WTC11 (cell line): ENCODE measurements at regions not wholly inside any gene's neighbourhood (a gene's known extent, or its start where the extent isn't known, plus 50 kb on each side); places are given as distances from the start of the nearest gene placed in this dataset.

Experiments
- ATAC-seq: fragments of 200-7000 bp; cut with Tn5 transposase; 2 replicates; pipeline ENCODE4 v1.10.0; 2021; ENCODE audit warnings: mild to moderate bottlenecking, moderate library complexity
- CTCF ChIA-PET: fragments of 300-600 bp; sonication (Branson Sonifier 250); formaldehyde crosslinking; loops from one replicate; lab custom pipeline; 2021; ENCODE audit warnings: antibody characterized with exemption; lab: Charles Lee
- POLR2A ChIA-PET: fragments of 350-600 bp; sonication (Branson Sonifier 250); formaldehyde crosslinking; loops from one replicate; lab custom pipeline; 2021; ENCODE audit warnings: antibody characterized with exemption; lab: Charles Lee
- DNase-seq: peaks from one replicate; pipeline ENCODE4 v3.0.0; 2021; ENCODE audit warnings: low spot score
- H3K27ac Mint-ChIP-seq: 2 replicates; pipeline ENCODE4 v1.8.0; 2021; ENCODE audit warnings: mixed read lengths
- H3K27me3 Mint-ChIP-seq: 2 replicates; pipeline ENCODE4 v1.8.0; 2021; ENCODE audit warnings: low read depth, mild to moderate bottlenecking, moderate library complexity, mixed read lengths
- H3K36me3 Mint-ChIP-seq: 2 replicates; pipeline ENCODE4 v1.8.0; 2021; ENCODE audit warnings: mixed read lengths
- H3K4me1 Mint-ChIP-seq: 2 replicates; pipeline ENCODE4 v1.8.0; 2022; ENCODE audit warnings: mixed read lengths
- H3K4me3 Mint-ChIP-seq: 2 replicates; pipeline ENCODE4 v1.8.0; 2021; ENCODE audit warnings: mild to moderate bottlenecking, moderate library complexity, mixed read lengths
- H3K9me3 Mint-ChIP-seq: 2 replicates; pipeline ENCODE4 v1.8.0; 2021; ENCODE audit warnings: mixed read lengths
- ESRRA ChIP-seq: sonication (generic); formaldehyde crosslinking; IDR thresholded peaks from 2 replicates; pipeline ENCODE4 v1.8.1; 2022; ENCODE audit warnings: mild to moderate bottlenecking, missing genetic modification reagents, borderline replicate concordance
- FOXJ3 ChIP-seq: sonication (generic); formaldehyde crosslinking; IDR thresholded peaks from 2 replicates; pipeline ENCODE4 v1.9.0; 2021; ENCODE audit warnings: missing genetic modification reagents, mild to moderate bottlenecking, borderline replicate concordance
- GABPB1 ChIP-seq: sonication (generic); formaldehyde crosslinking; IDR thresholded peaks from 2 replicates; pipeline ENCODE4 v1.8.1; 2023; ENCODE audit warnings: mild to moderate bottlenecking, missing genetic modification reagents
- GTF2I ChIP-seq: fragments of 250-450 bp; sonication (Bioruptor Pico); conservative IDR thresholded peaks from 2 replicates; pipeline ENCODE4 v1.4.0; 2021; ENCODE audit warnings: mild to moderate bottlenecking
- JAZF1 ChIP-seq: fragments of 250-450 bp; sonication (Bioruptor Pico); IDR thresholded peaks from 2 replicates; pipeline ENCODE4 v1.9.0; 2021; ENCODE audit warnings: moderate library complexity, mild to moderate bottlenecking, inconsistent platforms
- MYBL2 ChIP-seq: sonication (generic); formaldehyde crosslinking; IDR thresholded peaks from 2 replicates; pipeline ENCODE4 v1.8.1; 2023; ENCODE audit warnings: mild to moderate bottlenecking, moderate library complexity, missing genetic modification reagents
- NFE2L1 ChIP-seq: sonication (generic); formaldehyde crosslinking; IDR thresholded peaks from 2 replicates; pipeline ENCODE4 v1.8.1; 2023; ENCODE audit warnings: missing genetic modification reagents
- NR3C1 ChIP-seq: sonication (generic); formaldehyde crosslinking; conservative IDR thresholded peaks from 2 replicates; pipeline ENCODE4 v1.8.1; 2023; ENCODE audit warnings: low read depth, mild to moderate bottlenecking, missing genetic modification reagents
- RELA ChIP-seq: sonication (generic); formaldehyde crosslinking; IDR thresholded peaks from 2 replicates; pipeline ENCODE4 v1.8.1; 2022; ENCODE audit warnings: missing genetic modification reagents, mild to moderate bottlenecking, borderline replicate concordance
- SMAD3 ChIP-seq: sonication (generic); formaldehyde crosslinking; IDR thresholded peaks from 2 replicates; pipeline ENCODE4 v1.8.0; 2022; ENCODE audit warnings: missing genetic modification reagents, mild to moderate bottlenecking, borderline replicate concordance
- SOX15 ChIP-seq: fragments of 250-450 bp; sonication (Bioruptor Pico); IDR thresholded peaks from 2 replicates; pipeline ENCODE4 v1.9.0; 2021; ENCODE audit warnings: mild to moderate bottlenecking
- TEAD4 ChIP-seq: sonication (generic); formaldehyde crosslinking; IDR thresholded peaks from 2 replicates; pipeline ENCODE4 v1.8.0; 2022; ENCODE audit warnings: mild to moderate bottlenecking, missing genetic modification reagents
- TP53 ChIP-seq: sonication (generic); formaldehyde crosslinking; IDR thresholded peaks from 2 replicates; pipeline ENCODE4 v1.8.1; 2023; ENCODE audit warnings: mild to moderate bottlenecking, missing genetic modification reagents
- ZNF263 ChIP-seq: sonication (generic); formaldehyde crosslinking; IDR thresholded peaks from 2 replicates; pipeline ENCODE4 v1.8.1; 2022; ENCODE audit warnings: low read depth, mild to moderate bottlenecking, moderate library complexity, missing genetic modification reagents
- ZNF396 ChIP-seq: fragments of 250-450 bp; sonication (Bioruptor Pico); IDR thresholded peaks from 2 replicates; pipeline ENCODE4 v1.8.0; 2021; ENCODE audit warnings: mild to moderate bottlenecking, moderate library complexity, borderline replicate concordance
- ZNF423 ChIP-seq: fragments of 250-450 bp; sonication (Bioruptor Pico); IDR thresholded peaks from 2 replicates; pipeline ENCODE4 v2.1.2; 2022; ENCODE audit warnings: mild to moderate bottlenecking, moderate library complexity
- ZNF671 ChIP-seq: fragments of 250-450 bp; sonication (Bioruptor Pico); IDR thresholded peaks from 2 replicates; pipeline ENCODE4 v1.8.0; 2021; ENCODE audit warnings: mild to moderate bottlenecking
- TF ChIP-seq, protein P1 (sequence below): sonication (generic); formaldehyde crosslinking; IDR thresholded peaks from 2 replicates; pipeline ENCODE4 v1.8.1; 2023; ENCODE audit warnings: mild to moderate bottlenecking, missing genetic modification reagents, borderline replicate concordance
- TF ChIP-seq, protein P2 (sequence below): sonication (generic); formaldehyde crosslinking; IDR thresholded peaks from 2 replicates; pipeline ENCODE4 v1.8.0; 2023; ENCODE audit warnings: mild to moderate bottlenecking, missing genetic modification reagents
- TF ChIP-seq, protein P3 (sequence below): fragments of 250-450 bp; sonication (Bioruptor Pico); IDR thresholded peaks from 2 replicates; pipeline ENCODE4 v1.9.0; 2021; ENCODE audit warnings: mild to moderate bottlenecking
- TF ChIP-seq, protein P4 (sequence below): fragments of 250-450 bp; sonication (Bioruptor Pico); IDR thresholded peaks from 2 replicates; pipeline ENCODE4 v1.9.0; 2021; ENCODE audit warnings: mild to moderate bottlenecking
- TF ChIP-seq, protein P5 (sequence below): sonication (generic); formaldehyde crosslinking; IDR thresholded peaks from 2 replicates; pipeline ENCODE4 v1.8.0; 2022; ENCODE audit warnings: mild to moderate bottlenecking, missing genetic modification reagents

DNA sequence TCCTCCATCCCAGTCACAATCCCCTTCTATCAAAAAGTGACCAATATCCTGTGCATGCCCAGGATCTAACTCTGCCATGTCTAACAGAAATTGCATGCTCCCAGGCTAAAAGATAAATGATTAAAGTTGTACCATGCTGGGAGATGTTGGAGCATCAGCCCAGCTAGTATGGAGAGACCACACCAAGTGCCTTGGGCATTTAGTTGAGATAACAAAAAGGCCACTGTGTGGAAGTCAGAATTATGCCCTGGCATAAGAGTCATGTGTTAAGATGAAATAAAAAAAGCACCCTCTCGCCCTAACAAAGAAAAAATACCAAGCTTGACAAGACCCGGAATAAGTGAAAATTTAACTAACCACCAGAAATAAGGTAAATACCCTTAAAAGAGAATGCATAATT lies 155.9 kb upstream of the CENPE start:
- TF ChIP-seq ZNF423: no peak
- TF ChIP-seq ZNF263 (CRISPR knock-in tag): no peak
- no peak for TF ChIP-seq ZNF671
- TF ChIP-seq SOX15: no peak
- no peak for TF ChIP-seq ESRRA (CRISPR knock-in tag)
- TF ChIP-seq JAZF1 (CRISPR knock-in tag): no peak
- TF ChIP-seq TP53 (CRISPR knock-in tag): no peak
- no peak for TF ChIP-seq MYBL2
- TF ChIP-seq NR3C1 (CRISPR knock-in tag): no peak
- TF ChIP-seq NFE2L1: no peak
- TF ChIP-seq, protein P1, sequence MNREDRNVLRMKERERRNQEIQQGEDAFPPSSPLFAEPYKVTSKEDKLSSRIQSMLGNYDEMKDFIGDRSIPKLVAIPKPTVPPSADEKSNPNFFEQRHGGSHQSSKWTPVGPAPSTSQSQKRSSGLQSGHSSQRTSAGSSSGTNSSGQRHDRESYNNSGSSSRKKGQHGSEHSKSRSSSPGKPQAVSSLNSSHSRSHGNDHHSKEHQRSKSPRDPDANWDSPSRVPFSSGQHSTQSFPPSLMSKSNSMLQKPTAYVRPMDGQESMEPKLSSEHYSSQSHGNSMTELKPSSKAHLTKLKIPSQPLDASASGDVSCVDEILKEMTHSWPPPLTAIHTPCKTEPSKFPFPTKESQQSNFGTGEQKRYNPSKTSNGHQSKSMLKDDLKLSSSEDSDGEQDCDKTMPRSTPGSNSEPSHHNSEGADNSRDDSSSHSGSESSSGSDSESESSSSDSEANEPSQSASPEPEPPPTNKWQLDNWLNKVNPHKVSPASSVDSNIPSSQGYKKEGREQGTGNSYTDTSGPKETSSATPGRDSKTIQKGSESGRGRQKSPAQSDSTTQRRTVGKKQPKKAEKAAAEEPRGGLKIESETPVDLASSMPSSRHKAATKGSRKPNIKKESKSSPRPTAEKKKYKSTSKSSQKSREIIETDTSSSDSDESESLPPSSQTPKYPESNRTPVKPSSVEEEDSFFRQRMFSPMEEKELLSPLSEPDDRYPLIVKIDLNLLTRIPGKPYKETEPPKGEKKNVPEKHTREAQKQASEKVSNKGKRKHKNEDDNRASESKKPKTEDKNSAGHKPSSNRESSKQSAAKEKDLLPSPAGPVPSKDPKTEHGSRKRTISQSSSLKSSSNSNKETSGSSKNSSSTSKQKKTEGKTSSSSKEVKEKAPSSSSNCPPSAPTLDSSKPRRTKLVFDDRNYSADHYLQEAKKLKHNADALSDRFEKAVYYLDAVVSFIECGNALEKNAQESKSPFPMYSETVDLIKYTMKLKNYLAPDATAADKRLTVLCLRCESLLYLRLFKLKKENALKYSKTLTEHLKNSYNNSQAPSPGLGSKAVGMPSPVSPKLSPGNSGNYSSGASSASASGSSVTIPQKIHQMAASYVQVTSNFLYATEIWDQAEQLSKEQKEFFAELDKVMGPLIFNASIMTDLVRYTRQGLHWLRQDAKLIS: no peak
- TF ChIP-seq, protein P2, sequence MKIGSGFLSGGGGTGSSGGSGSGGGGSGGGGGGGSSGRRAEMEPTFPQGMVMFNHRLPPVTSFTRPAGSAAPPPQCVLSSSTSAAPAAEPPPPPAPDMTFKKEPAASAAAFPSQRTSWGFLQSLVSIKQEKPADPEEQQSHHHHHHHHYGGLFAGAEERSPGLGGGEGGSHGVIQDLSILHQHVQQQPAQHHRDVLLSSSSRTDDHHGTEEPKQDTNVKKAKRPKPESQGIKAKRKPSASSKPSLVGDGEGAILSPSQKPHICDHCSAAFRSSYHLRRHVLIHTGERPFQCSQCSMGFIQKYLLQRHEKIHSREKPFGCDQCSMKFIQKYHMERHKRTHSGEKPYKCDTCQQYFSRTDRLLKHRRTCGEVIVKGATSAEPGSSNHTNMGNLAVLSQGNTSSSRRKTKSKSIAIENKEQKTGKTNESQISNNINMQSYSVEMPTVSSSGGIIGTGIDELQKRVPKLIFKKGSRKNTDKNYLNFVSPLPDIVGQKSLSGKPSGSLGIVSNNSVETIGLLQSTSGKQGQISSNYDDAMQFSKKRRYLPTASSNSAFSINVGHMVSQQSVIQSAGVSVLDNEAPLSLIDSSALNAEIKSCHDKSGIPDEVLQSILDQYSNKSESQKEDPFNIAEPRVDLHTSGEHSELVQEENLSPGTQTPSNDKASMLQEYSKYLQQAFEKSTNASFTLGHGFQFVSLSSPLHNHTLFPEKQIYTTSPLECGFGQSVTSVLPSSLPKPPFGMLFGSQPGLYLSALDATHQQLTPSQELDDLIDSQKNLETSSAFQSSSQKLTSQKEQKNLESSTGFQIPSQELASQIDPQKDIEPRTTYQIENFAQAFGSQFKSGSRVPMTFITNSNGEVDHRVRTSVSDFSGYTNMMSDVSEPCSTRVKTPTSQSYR (CRISPR knock-in tag): no peak
- TF ChIP-seq, protein P3, sequence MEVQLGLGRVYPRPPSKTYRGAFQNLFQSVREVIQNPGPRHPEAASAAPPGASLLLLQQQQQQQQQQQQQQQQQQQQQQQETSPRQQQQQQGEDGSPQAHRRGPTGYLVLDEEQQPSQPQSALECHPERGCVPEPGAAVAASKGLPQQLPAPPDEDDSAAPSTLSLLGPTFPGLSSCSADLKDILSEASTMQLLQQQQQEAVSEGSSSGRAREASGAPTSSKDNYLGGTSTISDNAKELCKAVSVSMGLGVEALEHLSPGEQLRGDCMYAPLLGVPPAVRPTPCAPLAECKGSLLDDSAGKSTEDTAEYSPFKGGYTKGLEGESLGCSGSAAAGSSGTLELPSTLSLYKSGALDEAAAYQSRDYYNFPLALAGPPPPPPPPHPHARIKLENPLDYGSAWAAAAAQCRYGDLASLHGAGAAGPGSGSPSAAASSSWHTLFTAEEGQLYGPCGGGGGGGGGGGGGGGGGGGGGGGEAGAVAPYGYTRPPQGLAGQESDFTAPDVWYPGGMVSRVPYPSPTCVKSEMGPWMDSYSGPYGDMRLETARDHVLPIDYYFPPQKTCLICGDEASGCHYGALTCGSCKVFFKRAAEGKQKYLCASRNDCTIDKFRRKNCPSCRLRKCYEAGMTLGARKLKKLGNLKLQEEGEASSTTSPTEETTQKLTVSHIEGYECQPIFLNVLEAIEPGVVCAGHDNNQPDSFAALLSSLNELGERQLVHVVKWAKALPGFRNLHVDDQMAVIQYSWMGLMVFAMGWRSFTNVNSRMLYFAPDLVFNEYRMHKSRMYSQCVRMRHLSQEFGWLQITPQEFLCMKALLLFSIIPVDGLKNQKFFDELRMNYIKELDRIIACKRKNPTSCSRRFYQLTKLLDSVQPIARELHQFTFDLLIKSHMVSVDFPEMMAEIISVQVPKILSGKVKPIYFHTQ: no peak
- no peak for TF ChIP-seq GABPB1 (CRISPR knock-in tag)
- no peak for TF ChIP-seq GTF2I
- no peak for ATAC-seq
- no peak overlapping the region for H3K4me3 Mint-ChIP-seq
- peaks cover under 1% of the 10 kb centered on the region; the same call in 1 of the 2 replicates for H3K27me3 Mint-ChIP-seq
- H3K27ac Mint-ChIP-seq: no peak overlapping the region
- H3K9me3 Mint-ChIP-seq: peaks cover 34% of the 10 kb centered on the region
- ChIA-PET CTCF (no interaction called here), POLR2A (no interaction called here)
- peaks cover 21% of the 10 kb centered on the region for H3K36me3 Mint-ChIP-seq
- DNase-seq: no peak
- H3K4me1 Mint-ChIP-seq: peaks cover 4% of the 10 kb centered on the region

DNA sequence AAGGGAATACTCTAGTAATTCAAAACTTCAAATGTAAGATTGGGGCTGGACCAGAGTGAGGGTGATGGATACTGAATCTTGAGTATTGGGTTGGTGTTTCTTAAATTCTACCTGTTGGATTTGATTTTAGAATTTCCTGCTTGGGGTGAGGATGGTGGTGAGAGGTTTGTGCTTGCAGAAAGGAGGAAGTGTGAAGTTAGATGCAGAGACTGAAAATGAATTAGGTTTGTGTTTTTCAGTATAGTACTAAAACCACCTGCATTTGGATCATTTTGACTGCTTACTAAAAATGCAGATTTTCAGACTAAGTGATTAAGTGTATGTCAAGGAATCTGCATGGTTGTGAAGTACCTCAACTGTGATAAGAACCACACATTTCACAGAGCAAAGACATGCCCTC lies 131.5 kb upstream of the CENPE start:
- H3K4me3 Mint-ChIP-seq: no peak overlapping the region
- ChIA-PET CTCF (no interaction called here), POLR2A (no interaction called here)
- DNase-seq: no peak
- H3K36me3 Mint-ChIP-seq: peaks cover 4% of the 10 kb centered on the region; the same call in 1 of the 2 replicates
- ATAC-seq: no peak
- peaks cover 16% of the 10 kb centered on the region for H3K4me1 Mint-ChIP-seq
- peaks cover 7% of the 10 kb centered on the region for H3K9me3 Mint-ChIP-seq
- TF ChIP-seq, protein P4, sequence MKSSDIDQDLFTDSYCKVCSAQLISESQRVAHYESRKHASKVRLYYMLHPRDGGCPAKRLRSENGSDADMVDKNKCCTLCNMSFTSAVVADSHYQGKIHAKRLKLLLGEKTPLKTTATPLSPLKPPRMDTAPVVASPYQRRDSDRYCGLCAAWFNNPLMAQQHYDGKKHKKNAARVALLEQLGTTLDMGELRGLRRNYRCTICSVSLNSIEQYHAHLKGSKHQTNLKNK (CRISPR knock-in tag): no peak
- TF ChIP-seq ZNF396 (CRISPR knock-in tag) (no peak), SMAD3 (CRISPR knock-in tag) (no peak), FOXJ3 (no peak), NR3C1 (CRISPR knock-in tag) (no peak), TEAD4 (CRISPR knock-in tag) (no peak), RELA (CRISPR knock-in tag) (no peak)
- TF ChIP-seq, protein P5, sequence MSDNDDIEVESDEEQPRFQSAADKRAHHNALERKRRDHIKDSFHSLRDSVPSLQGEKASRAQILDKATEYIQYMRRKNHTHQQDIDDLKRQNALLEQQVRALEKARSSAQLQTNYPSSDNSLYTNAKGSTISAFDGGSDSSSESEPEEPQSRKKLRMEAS (CRISPR knock-in tag): no peak
- TF ChIP-seq, all 79 proteins: peak for 0
- Mint-ChIP-seq H3K27ac (no peak overlapping the region), H3K27me3 (no peaks in the 10 kb centered on the region)
